NB4 (cell line): ENCODE measurements at regions not wholly inside any gene's neighbourhood (a gene's known extent, or its start where the extent isn't known, plus 50 kb on each side); places are given as distances from the start of the nearest gene placed in this dataset.

Experiments used
- DNase-seq: peaks from one replicate; pipeline ENCODE4 v3.0.0; 2010; ENCODE audit warnings: low read depth
- H3K4me3 ChIP-seq: one replicate; pipeline ENCODE4 v1.5.1; 2011; ENCODE audit warnings: mild to moderate bottlenecking, low read depth, low read length, moderate library complexity
- CTCF ChIP-seq: IDR thresholded peaks from one replicate; pipeline ENCODE4 v1.5.1; 2012; ENCODE audit warnings: low read depth, low read length
- MAX ChIP-seq: IDR thresholded peaks from 2 replicates; pipeline ENCODE4 v1.6.1; 2011; ENCODE audit warnings: low read depth, low read length
- MYC ChIP-seq: IDR thresholded peaks from 2 replicates; pipeline ENCODE4 v1.6.1; 2011; ENCODE audit warnings: low read depth, low read length
- POLR2A ChIP-seq: IDR thresholded peaks from 2 replicates; pipeline ENCODE4 v1.6.1; 2011; ENCODE audit warnings: mild to moderate bottlenecking; ENCODE audit not compliant: insufficient read length; ENCODE audit errors: extremely low read depth

- TF ChIP-seq CTCF (no peak), POLR2A (no peak), MYC (no peak), MAX (no peak)
- no peak overlapping the region for H3K4me3 ChIP-seq
Measured at GRCh38 chrX:118215346-118215745, 98.7 kb upstream of the KLHL13 start.

DNA sequence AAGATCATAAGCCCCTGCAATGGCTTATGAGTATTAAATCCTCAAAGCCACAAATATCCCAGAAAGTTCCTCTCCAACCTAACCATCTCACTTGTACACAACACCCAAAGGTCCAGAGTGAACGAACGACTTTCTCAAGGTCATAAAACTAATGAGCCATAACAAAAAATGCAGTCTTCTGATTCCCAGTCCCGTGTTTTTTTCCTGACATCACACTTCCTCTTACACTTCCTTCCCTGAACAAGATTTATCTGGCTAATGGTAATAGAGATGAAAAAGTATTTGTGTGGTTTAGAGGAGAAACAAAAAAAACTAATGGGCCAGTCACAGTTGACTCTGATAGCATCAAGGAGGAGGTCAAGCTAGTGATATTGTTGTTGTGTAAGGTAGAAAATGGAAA, 99.5 kb upstream of the KLHL13 start:
- DNase-seq: no peak
- TF ChIP-seq POLR2A (no peak), MAX (no peak), MYC (no peak), CTCF (no peak)
- no peak overlapping the region for H3K4me3 ChIP-seq

More at GRCh38 chrX:118215346-118215745, 98.7 kb upstream of the KLHL13 start:
- no peak for DNase-seq

DNA sequence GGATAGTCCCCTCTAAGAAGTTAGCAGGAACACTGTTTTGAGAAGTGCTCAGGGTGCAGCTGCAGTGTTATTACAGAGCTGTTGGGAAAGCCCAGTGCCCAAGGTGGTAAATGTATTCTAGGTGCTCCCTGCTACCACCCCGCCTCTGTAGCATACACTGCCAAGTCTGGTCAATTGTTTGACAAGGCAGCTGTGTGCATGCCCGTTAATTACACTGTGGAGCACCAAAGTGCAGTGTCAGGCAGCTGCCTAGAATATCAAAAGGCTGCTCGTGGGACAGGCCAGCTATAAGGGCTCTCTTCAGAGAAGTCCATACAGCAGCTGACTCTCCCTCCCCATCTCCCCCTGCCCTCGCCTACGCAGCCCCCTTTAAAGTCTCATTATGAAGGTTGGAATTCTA, 99.9 kb upstream of the KLHL13 start:
- no peak overlapping the region for H3K4me3 ChIP-seq
- no peak for DNase-seq
- TF ChIP-seq POLR2A (no peak), CTCF (no peak), MYC (no peak), MAX (no peak)

- H3K4me3 ChIP-seq: no peak overlapping the region
Measured at GRCh38 chrX:118218079-118218478, 101.5 kb upstream of the KLHL13 start.

DNA sequence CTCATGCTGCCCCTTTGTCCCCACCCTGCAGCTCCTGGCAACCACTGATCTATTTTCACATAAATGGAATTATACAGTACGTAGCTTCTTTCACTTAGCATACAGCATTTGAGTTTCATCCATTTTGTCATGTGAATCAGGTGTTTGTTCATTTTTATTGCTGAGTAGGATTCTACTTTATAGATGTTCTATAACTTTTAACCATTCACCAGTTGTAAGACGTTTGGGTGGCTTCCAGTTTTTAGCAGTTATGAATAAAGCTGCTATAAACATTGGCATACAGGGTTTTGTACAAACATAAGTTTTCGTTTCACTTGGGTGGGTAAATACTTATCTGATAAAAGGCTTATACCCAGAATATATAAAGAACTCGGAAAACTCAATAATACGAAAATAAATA, 102.3 kb upstream of the KLHL13 start:
- H3K4me3 ChIP-seq: no peak overlapping the region
- DNase-seq: no peak
- TF ChIP-seq POLR2A: no peak
- no peak for TF ChIP-seq CTCF
- TF ChIP-seq MAX: no peak
- TF ChIP-seq MYC: no peak

More at GRCh38 chrX:118218079-118218478, 101.5 kb upstream of the KLHL13 start:
- DNase-seq: no peak
- no peak for TF ChIP-seq MYC
- TF ChIP-seq POLR2A: no peak

GRCh38 chrX:118219866-118220265, 103.3 kb upstream of the KLHL13 start:
- no peak overlapping the region for H3K4me3 ChIP-seq
- DNase-seq: no peak
- TF ChIP-seq MYC (no peak), MAX (no peak), POLR2A (no peak), CTCF (no peak)
